CD4-positive, alpha-beta T cell treated with Interferon gamma for 1 hour (primary cell): ENCODE measurements at regions not wholly inside any gene's neighbourhood (a gene's known extent, or its start where the extent isn't known, plus 50 kb on each side); places are given as distances from the start of the nearest gene placed in this dataset.

ENCODE experiments used
- DNase-seq: peaks from one replicate; pipeline ENCODE4 v3.0.0-alpha.2; 2020

- DNase-seq, result no peak
These were observed 380.6 kb upstream of the DCN start for GRCh38 chr12:91563011-91563765.

DNA sequence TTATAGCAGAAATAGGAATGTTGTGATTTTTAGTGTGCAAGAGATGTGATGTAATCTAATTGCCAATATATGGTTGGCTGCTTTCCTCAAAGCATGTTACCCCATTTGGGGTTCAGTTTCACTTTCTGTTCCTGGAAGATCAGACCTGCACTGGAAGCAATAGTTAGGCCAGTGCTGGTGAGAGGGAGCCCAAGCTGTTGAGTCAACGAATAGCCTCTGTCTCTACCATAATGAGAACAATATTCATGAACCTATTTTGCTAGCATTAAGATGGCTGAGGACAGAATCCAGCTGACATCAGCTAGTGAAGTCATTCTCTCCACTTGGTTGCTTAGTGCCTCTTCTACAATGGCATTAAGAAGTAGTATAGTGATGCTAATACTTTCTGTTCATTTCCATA lies 379.9 kb upstream of the DCN start:
- DNase-seq, result no peak

GRCh38 chr12:91561958-91562325 lies 379.3 kb upstream of the DCN start:
- no peak for DNase-seq

DNA sequence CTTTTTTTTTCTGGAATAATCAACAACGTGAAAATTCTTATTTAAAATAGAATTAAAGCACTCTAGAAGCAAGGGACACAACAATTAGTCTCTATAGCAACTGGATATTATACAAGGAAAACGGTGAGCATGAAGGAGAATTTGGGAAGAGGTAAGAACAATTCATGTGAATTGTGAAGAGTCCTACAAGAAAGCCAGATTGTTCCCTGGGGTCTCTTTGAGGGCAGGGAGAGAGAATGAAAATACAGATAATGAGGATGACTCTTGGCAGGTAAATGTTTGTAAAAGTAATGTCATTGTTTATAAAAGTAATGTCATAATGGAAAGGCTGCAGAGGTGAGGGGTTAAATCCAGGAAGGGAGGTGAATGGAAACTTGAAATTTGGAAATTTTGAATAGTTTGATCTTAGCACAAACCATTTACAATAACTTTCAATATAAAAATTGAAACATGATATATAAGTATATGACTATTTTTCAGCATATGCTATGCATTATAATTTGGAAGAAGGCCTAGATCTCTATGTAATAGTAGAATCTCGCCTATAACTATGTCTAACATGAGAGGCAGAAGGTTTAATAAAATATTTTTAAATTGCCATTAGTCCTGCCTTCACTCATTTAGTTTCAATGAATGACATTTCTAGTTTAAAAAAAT lies 378.8 kb upstream of the DCN start:
- no peak for DNase-seq

GRCh38 chr12:91556909-91557308 lies 374.3 kb upstream of the DCN start:
- no peak for DNase-seq

DNA sequence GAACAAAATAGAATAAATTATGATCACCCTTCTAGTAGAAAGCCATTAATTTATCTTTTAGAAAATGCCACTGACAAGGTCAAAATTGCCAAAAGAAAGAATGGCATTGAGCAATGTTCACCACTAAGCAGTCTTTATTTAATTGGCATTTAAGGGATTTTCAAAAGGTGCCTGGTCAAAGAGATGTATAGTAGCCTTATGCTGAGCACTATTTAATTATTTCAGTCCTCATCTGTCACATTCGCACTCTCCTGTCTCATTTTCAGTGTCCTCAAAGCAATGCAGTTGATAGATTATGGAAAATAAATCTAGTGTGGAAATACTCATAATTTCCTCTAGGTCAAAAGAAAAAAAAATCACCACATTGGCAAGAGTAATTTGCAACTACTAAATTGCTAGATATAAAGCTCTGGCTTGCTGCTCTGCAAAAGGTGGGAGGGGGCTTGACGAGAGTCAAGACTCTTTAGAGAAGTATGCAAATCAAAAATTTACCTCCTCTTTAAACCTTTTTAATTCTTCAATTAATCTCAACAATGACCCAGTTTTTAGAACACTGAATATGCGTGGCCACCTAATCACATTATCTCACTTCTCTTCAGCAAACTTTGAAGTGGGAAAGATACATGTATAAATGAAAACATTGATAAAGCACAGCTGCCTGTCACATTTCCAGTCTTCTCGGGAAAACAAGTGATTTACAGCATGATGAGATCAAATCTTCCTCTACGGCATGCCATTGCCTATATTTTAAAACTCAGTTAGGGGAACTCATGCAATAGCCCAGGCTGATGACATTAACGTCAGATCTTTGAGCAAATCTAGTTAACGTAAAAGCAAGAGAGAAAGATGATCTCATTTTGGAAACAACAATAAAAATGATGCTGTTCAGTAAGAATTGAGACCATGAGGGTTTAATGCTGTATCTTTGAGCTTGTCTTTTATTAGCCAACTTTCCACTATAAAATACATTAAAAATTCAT lies 373.1 kb upstream of the DCN start:
- no peak for DNase-seq

GRCh38 chr12:91551927-91552326 lies 369.3 kb upstream of the DCN start:
- no peak for DNase-seq

DNA sequence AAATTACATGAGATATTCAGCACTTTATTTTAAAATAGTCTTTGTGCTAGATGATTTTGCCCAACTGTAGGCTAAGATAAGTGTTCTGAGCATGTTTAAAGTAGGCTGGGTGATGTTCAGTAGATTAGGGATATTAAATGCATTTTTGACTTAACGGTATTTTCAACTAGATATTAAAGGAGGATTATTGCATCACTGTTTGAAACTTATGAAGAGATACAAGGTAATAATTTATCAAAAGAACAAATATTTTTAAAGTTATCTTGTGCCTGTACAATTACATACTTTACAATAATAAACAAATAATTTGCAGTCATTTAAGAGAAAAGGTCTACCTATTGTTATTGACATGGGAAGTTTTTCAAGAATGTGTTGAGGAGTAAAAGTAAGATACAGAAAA lies 368.6 kb upstream of the DCN start:
- no peak for DNase-seq

- DNase-seq, result no peak
These were observed 360.0 kb upstream of the DCN start for GRCh38 chr12:91542666-91543065.

GRCh38 chr12:91542067-91542466 lies 359.4 kb upstream of the DCN start:
- DNase-seq, result no peak

DNA sequence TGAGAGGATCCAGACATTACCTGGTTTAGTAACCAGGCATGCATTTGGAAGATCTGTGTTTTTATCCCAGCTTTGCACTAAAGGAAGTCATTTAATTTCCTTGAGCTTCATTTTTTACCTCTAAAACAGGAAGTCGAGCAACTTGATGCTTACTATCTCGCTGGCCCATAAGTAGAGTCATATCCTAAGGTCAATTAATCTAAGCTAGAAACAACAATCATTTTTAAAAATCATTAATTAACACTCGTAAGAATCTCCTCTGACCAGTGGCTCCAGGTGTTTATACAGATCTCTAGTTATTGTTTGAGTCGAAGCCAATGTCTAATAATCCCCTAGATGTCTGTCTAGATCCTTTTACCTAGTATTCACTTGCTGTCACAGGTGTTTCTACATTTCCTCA lies 355.8 kb upstream of the DCN start:
- no peak for DNase-seq

DNA sequence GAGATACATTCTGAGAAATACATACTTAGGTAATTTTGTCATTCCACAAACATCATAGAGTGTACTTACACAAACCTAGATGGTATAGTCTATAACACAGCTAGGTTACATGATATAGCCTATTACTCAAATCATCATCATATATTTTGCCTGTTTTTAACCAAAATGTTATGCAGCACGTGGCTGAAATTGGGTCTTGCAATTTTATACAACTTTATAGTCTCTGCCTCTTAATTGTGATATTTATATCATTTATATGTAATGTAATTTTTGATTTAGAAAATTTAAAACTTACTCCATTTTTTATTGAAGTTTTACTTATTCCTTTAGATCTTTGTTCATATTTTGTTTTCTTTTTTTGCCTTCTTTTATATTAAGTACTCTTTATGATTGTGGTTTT lies 350.7 kb upstream of the DCN start:
- DNase-seq, result no peak

DNA sequence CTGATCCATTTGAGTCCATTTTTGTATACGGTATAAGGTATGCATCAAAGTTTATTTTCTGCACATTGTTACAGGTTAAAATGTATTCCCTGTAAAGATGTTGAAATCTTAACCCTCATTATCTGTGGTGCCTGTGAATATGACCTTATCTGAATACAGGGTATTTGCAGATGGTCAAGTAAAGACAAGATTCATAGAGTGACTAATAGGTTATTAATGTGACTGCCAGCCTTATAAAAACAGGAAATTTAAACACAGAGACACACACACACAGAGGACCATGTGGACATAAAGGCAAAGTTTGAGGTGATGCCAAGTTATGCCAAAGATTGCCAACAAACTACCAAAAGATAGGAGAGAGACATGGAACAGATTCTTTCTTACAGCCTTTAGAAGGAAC lies 347.2 kb upstream of the DCN start:
- DNase-seq, result no peak

GRCh38 chr12:91523831-91524230 lies 341.2 kb upstream of the DCN start:
- no peak for DNase-seq

DNA sequence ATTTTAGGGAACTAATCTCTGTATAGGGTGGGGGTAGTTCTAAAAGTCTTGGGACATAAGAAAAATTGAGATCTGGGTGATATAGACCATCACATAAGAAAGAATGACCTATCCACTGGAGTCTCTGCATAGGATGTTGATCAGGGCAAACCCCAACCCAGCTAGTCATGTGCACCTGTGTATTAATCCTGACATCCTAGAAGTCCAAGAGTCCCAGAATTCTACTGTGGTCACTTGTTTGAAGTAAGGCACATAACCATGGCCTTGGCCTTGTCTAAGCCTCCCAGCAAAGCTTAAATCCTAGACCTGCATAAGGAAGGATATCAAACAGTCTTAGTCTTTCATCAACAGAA lies 334.1 kb upstream of the DCN start:
- no peak for DNase-seq

DNA sequence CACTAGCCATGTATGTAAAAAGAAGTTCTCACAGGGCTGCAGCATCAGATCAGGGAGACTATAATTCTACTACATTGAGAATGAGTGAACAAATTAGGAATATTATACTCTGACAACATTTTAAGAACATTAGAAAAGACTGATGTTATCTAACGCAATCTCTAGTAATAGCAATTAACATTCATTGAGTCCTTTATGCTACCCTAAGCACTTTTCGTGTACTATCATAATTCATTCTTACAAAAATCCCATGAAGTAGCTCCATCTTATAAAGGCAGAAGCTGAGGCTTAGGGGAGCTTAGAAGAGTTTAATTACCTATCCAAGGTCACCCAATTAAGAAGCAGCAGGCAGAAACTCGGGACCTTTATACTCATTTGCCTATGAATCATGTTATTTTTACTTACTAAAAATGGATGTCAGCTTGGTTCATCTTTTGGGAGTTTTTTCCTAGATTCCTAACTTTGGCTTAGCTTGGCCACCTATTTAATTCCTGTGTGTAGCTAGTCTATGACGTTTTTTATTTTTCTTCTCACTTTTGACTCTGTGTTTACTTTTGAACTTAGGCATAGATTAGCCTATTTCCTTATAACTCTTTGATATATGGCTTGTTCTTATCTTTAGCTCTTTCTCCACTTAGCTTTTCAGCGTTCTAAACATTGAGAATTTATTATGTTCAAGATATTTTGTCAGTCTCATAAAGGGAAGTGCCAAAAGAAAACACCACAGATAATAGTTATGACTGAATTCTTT lies 333.5 kb upstream of the DCN start:
- DNase-seq, result no peak

DNA sequence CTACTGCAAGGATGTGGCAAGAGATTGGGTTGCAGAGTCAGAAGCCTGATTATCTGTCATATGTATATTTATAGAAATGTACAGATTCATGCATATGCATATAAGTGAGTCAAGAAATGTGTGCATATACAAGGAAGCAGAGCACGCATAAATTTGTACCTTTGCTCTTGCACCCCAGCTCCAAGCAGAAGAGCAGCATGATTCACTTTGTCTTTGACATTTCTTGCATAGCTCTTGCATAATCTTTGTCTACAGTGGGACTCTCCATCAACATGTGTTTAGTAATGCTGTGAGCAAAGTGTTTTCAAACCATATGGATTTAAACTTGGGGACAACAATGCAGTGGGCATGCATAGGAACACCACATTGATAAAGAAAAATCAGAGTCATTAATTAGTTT lies 330.7 kb upstream of the DCN start:
- no peak for DNase-seq

DNA sequence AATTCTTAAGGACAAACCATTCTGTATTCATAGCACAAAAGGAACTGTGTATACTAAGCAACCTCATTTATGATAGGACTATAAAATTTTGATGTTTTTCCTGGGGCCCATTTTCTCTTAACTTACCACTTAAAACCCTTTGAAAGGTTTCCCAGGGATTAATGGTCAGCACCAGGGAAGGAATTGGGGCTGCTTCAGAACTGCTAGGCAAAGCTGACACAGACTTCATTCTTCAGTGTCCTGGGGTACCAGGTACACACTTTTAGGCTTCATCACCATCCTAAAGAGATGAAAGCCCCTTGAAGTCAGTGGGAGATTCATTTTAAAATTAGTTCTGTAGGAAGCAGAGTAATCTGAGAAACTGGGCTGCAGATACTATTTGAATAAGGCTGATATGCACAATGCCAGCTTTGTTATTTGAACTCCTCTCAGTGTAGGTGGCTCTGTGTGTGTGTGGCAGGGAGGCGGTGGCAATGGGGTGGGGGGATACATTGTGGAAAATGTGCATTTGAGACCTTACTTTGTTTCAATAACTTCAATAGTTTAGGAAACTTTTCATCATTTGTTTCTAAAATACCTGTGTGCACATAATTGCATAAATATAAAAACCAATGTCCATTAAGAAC lies 329.3 kb upstream of the DCN start:
- DNase-seq, result no peak

GRCh38 chr12:91507754-91508153 lies 325.1 kb upstream of the DCN start:
- no peak for DNase-seq

GRCh38 chr12:91506452-91506851 lies 323.8 kb upstream of the DCN start:
- no peak for DNase-seq

GRCh38 chr12:91505006-91505405 lies 322.4 kb upstream of the DCN start:
- DNase-seq, result no peak

GRCh38 chr12:91502208-91502607 lies 319.6 kb upstream of the DCN start:
- no peak for DNase-seq

- DNase-seq, result no peak
These were observed 313.7 kb upstream of the DCN start for GRCh38 chr12:91496337-91496736.
